Activated CD4-positive, alpha-beta T cell treated with anti-CD3 and anti-CD28 coated beads, Interleukin-10, Interleukin-2, amounts not matched to agents 100 ng/mL and 50 ng/mL, durations not matched to agents 16 hours and 8 hours (primary cell): ENCODE measurements at regions not wholly inside any gene's neighbourhood (a gene's known extent, or its start where the extent isn't known, plus 50 kb on each side); places are given as distances from the start of the nearest gene placed in this dataset.

Experiments
- DNase-seq: peaks from one replicate; pipeline ENCODE4 v3.0.0-alpha.2; 2020

- DNase-seq, result no peak
These were observed 162.4 kb upstream of the NABP1 start for GRCh38 chr2:191515551-191515950.

- DNase-seq, result no peak
These were observed 161.7 kb upstream of the NABP1 start for GRCh38 chr2:191516260-191516659.

- peak; percentile 8 for DNase-seq
These were observed 156.2 kb upstream of the NABP1 start for GRCh38 chr2:191521608-191522208.

- no peak for DNase-seq
These were observed 155.3 kb upstream of the NABP1 start for GRCh38 chr2:191522478-191523120.

GRCh38 chr2:191526091-191526490, 151.8 kb upstream of the NABP1 start:
- DNase-seq, result no peak

- no peak for DNase-seq
These were observed 151.4 kb upstream of the NABP1 start for GRCh38 chr2:191526536-191526935.

GRCh38 chr2:191526953-191527556, 150.9 kb upstream of the NABP1 start:
- DNase-seq, result no peak

GRCh38 chr2:191530618-191531017, 147.3 kb upstream of the NABP1 start:
- no peak for DNase-seq

GRCh38 chr2:191533693-191534180, 144.2 kb upstream of the NABP1 start:
- DNase-seq, result no peak

- DNase-seq, result no peak
These were observed 140.0 kb upstream of the NABP1 start for GRCh38 chr2:191537921-191538320.

- DNase-seq, result no peak
These were observed 139.5 kb upstream of the NABP1 start for GRCh38 chr2:191538334-191538903.

GRCh38 chr2:191539068-191539467, 138.9 kb upstream of the NABP1 start:
- DNase-seq, result peak; percentile 32

- DNase-seq, result no peak
These were observed 137.3 kb upstream of the NABP1 start for GRCh38 chr2:191540681-191541080.

GRCh38 chr2:191543708-191544107, 134.2 kb upstream of the NABP1 start:
- DNase-seq, result no peak

- DNase-seq, result no peak
These were observed 133.4 kb upstream of the NABP1 start for GRCh38 chr2:191544461-191545062.

GRCh38 chr2:191545361-191545760, 132.6 kb upstream of the NABP1 start:
- DNase-seq, result no peak

- no peak for DNase-seq
These were observed 125.9 kb upstream of the NABP1 start for GRCh38 chr2:191552066-191552465.

GRCh38 chr2:191554240-191554639, 123.7 kb upstream of the NABP1 start:
- DNase-seq, result no peak

GRCh38 chr2:191555092-191555742, 122.7 kb upstream of the NABP1 start:
- peak; percentile 85 for DNase-seq

- no peak for DNase-seq
These were observed 121.5 kb upstream of the NABP1 start for GRCh38 chr2:191556463-191556862.

GRCh38 chr2:191557841-191558240, 120.1 kb upstream of the NABP1 start:
- peak; percentile 36 for DNase-seq

GRCh38 chr2:191559569-191559968, 118.4 kb upstream of the NABP1 start:
- DNase-seq, result no peak

GRCh38 chr2:191560411-191560980, 117.4 kb upstream of the NABP1 start:
- DNase-seq, result no peak
